ENCODE measurements at regions not wholly inside any gene's neighbourhood (a gene's known extent, or its start where the extent isn't known, plus 50 kb on each side); places are given as distances from the start of the nearest gene placed in this dataset.

- intact Hi-C loops (cut with DNase I; ENCODE audit: low total_unique reads): no loop called here
- Histone ChIP-seq H3K36me3 (no peaks in the 10 kb centered on the region), H3K4me1 (no peaks in the 10 kb centered on the region), H3K4me3 (no peak overlapping the region), H3K27me3 (no peaks in the 10 kb centered on the region), H3K27ac (no peak overlapping the region), H3K9me3 (no peaks in the 10 kb centered on the region)
- TF ChIP-seq POLR2A (IDR thresholded peaks at IDR 0.05) (no peak), CTCF (IDR thresholded peaks at IDR 0.05) (no peak), POLR2AphosphoS5 (IDR thresholded peaks at IDR 0.05) (no peak), EP300 (IDR thresholded peaks at IDR 0.05) (no peak)
- DNase-seq: peak in 1 of 2 donors; percentile 51
- 56 to 77% (median 67%) methylated on average over 3 of the region's 3 CpGs for WGBS, 5 donors
Measured at GRCh38 chr17:71224824-71225575, 895.8 kb upstream of the SOX9 start.

- TF ChIP-seq EP300 (IDR thresholded peaks at IDR 0.05) (no peak), POLR2A (IDR thresholded peaks at IDR 0.05) (no peak), CTCF (IDR thresholded peaks at IDR 0.05) (no peak), POLR2AphosphoS5 (IDR thresholded peaks at IDR 0.05) (no peak)
- H3K4me3 ChIP-seq: no peak overlapping the region
- H3K4me1 ChIP-seq: no peaks in the 10 kb centered on the region
- 72 to 83% (median 82%) methylated on average over 2 of the region's 2 CpGs for WGBS, 5 donors
- no peak overlapping the region for H3K27ac ChIP-seq
- no peaks in the 10 kb centered on the region for H3K27me3 ChIP-seq
- no peak for DNase-seq
- no peaks in the 10 kb centered on the region for H3K9me3 ChIP-seq
- intact Hi-C loops (cut with DNase I; ENCODE audit: low total_unique reads): no loop called here
- no peaks in the 10 kb centered on the region for H3K36me3 ChIP-seq
Measured at GRCh38 chr17:71227841-71228240, 893.0 kb upstream of the SOX9 start.

GRCh38 chr17:71229070-71229469 lies 891.8 kb upstream of the SOX9 start:
- Histone ChIP-seq H3K27ac (no peak overlapping the region), H3K9me3 (no peaks in the 10 kb centered on the region), H3K4me1 (no peaks in the 10 kb centered on the region), H3K27me3 (no peaks in the 10 kb centered on the region), H3K4me3 (no peak overlapping the region), H3K36me3 (no peaks in the 10 kb centered on the region)
- no peak for TF ChIP-seq POLR2A (IDR thresholded peaks at IDR 0.05)
- TF ChIP-seq CTCF (IDR thresholded peaks at IDR 0.05): no peak
- no peak for TF ChIP-seq EP300 (IDR thresholded peaks at IDR 0.05)
- WGBS, 5 donors: 12 to 41% (median 17%) methylated on average over 1 of the region's 1 CpG
- intact Hi-C loops (cut with DNase I; ENCODE audit: low total_unique reads): no loop called here
- peak in 1 of 2 donors; percentile 25 for DNase-seq

GRCh38 chr17:71232801-71233559 lies 887.8 kb upstream of the SOX9 start:
- H3K27ac ChIP-seq: no peak overlapping the region
- WGBS, 5 donors: 84 to 92% (median 89%) methylated on average over 9 of the region's 9 CpGs
- H3K4me3 ChIP-seq: no peak overlapping the region
- TF ChIP-seq EP300 (IDR thresholded peaks at IDR 0.05): no peak
- TF ChIP-seq POLR2AphosphoS5 (IDR thresholded peaks at IDR 0.05): no peak
- no peak for TF ChIP-seq CTCF (IDR thresholded peaks at IDR 0.05)
- TF ChIP-seq POLR2A (IDR thresholded peaks at IDR 0.05): no peak
- H3K4me1 ChIP-seq: peaks cover 0 to 4% (median 0%) of the 10 kb centered on the region in 4 donors
- DNase-seq: no peak
- intact Hi-C loops (cut with DNase I; ENCODE audit: low total_unique reads): no loop called here
- H3K9me3 ChIP-seq: no peaks in the 10 kb centered on the region
- no peaks in the 10 kb centered on the region for H3K27me3 ChIP-seq
- no peaks in the 10 kb centered on the region for H3K36me3 ChIP-seq

All from stomach (tissue), 8 donors.